OCI-LY7 (cell line): ENCODE measurements at regions not wholly inside any gene's neighbourhood (a gene's known extent, or its start where the extent isn't known, plus 50 kb on each side); places are given as distances from the start of the nearest gene placed in this dataset.
"Not testable (repeated sequence)": the region's sequence is repeated elsewhere in the genome, so short reads cannot be mapped to it uniquely, and the experiment has no call there.

Source experiments
- BruUV-seq: library from RNA; stranded (reverse); fragments of 400-500 nt; replicated peaks from 2 replicates; lab custom pipeline; 2021; lab: Mats Ljungman, UMichigan
- CTCF ChIA-PET: fragments of 300-600 bp; sonication (Branson Sonifier 250); formaldehyde crosslinking; loops from one replicate; lab custom pipeline; 2022; ENCODE audit warnings: antibody characterized with exemption; ENCODE audit not compliant: unreplicated experiment; lab: Charles Lee
- POLR2A ChIA-PET: fragments of 300-600 bp; sonication (Branson Sonifier 250); formaldehyde crosslinking; loops from one replicate; lab custom pipeline; 2022; ENCODE audit warnings: antibody characterized with exemption; lab: Charles Lee
- DNase-seq: peaks from one replicate; pipeline ENCODE4 v3.0.0-alpha.2; 2015; ENCODE audit warnings: low spot score
- H2AFZ ChIP-seq: fragments of 200-600 bp; sonication (generic), shearing (Covaris generic); 2 replicates; pipeline ENCODE4 v1.6.1; 2014; ENCODE audit warnings: mild to moderate bottlenecking, antibody characterized with exemption, low read length, moderate library complexity
- H3K27ac ChIP-seq: fragments of 200-600 bp; sonication (generic); 2 replicates; pipeline ENCODE4 v1.5.1; 2014; ENCODE audit warnings: mixed run types, low read depth, mild to moderate bottlenecking, moderate library complexity, low read length, inconsistent platforms; ENCODE audit not compliant: poor library complexity, severe bottlenecking
- H3K36me3 ChIP-seq: fragments of 200-600 bp; sonication (generic); 2 replicates; pipeline ENCODE4 v1.6.1; 2014; ENCODE audit warnings: mild to moderate bottlenecking, antibody characterized with exemption, low read length, moderate library complexity, mixed read lengths; ENCODE audit not compliant: insufficient read depth
- H3K4me1 ChIP-seq: fragments of 200-600 bp; sonication (generic); 2 replicates; pipeline ENCODE4 v1.5.1; 2014; ENCODE audit warnings: mild to moderate bottlenecking, low read length; ENCODE audit not compliant: insufficient read depth, poor library complexity, severe bottlenecking
- H3K4me2 ChIP-seq: fragments of 200-600 bp; sonication (generic); 2 replicates; pipeline ENCODE4 v1.6.1; 2014; ENCODE audit warnings: mild to moderate bottlenecking, low read length
- H3K4me3 ChIP-seq: fragments of 200-600 bp; sonication (generic); 2 replicates; pipeline ENCODE4 v1.5.1; 2014; ENCODE audit warnings: mild to moderate bottlenecking, low read depth, low read length; ENCODE audit not compliant: poor library complexity, severe bottlenecking
- H3K79me2 ChIP-seq: fragments of 200-600 bp; sonication (generic); 2 replicates; pipeline ENCODE4 v1.6.1; 2016; ENCODE audit warnings: low read depth, mild to moderate bottlenecking, low read length, moderate library complexity, mixed read lengths; ENCODE audit not compliant: insufficient read depth
- H3K9me2 ChIP-seq: fragments of 200-600 bp; sonication (generic); 2 replicates; pipeline ENCODE4 v1.6.1; 2016; ENCODE audit warnings: mild to moderate bottlenecking, low read length, mixed read lengths; ENCODE audit not compliant: insufficient read depth
- H3K9me3 ChIP-seq: fragments of 200-600 bp; sonication (generic); 2 replicates; pipeline ENCODE4 v1.6.1; 2014; ENCODE audit warnings: mild to moderate bottlenecking, mixed run types, low read length, mixed read lengths
- H4K20me1 ChIP-seq: fragments of 200-600 bp; sonication (generic); 2 replicates; pipeline ENCODE4 v1.6.1; 2014; ENCODE audit warnings: mild to moderate bottlenecking, antibody characterized with exemption, low read length, moderate library complexity, mixed read lengths; ENCODE audit not compliant: insufficient read depth
- CTCF ChIP-seq: fragments of 200-600 bp; sonication (generic); conservative IDR thresholded peaks from 2 replicates; pipeline ENCODE4 v1.5.1; 2014; ENCODE audit warnings: mild to moderate bottlenecking, antibody characterized with exemption, low read length, moderate library complexity, mixed read lengths
- EZH2phosphoT487 ChIP-seq: fragments of 200-600 bp; sonication (generic); IDR thresholded peaks from 2 replicates; pipeline ENCODE4 v1.6.1; 2018; ENCODE audit warnings: low read depth, borderline replicate concordance, mild to moderate bottlenecking, mixed run types, antibody characterized with exemption, low read length, moderate library complexity, mixed read lengths
- intact Hi-C: fragments of 100-400 bp; cut with micrococcal nuclease; formaldehyde crosslinking; loops from one replicate; pipeline ENCODE4 v1.10.0; 2022; ENCODE audit not compliant: unreplicated experiment

- CTCF ChIA-PET: no interaction called here
- H3K27ac ChIP-seq: no peak overlapping the region
- H4K20me1 ChIP-seq: no peaks in the 10 kb centered on the region
- no peaks in the 10 kb centered on the region for H3K79me2 ChIP-seq
- no peak overlapping the region for H3K4me3 ChIP-seq
- TF ChIP-seq CTCF: no peak
- TF ChIP-seq EZH2phosphoT487: no peak
- POLR2A ChIA-PET: interaction anchor here (0.5 kb wide), 1 partner anchor 277 kb away, joined by 3 read pairs; no protein-coding TSS in a partner anchor
- H3K9me2 ChIP-seq: no peaks in the 10 kb centered on the region
- no peak for DNase-seq
- no peaks in the 10 kb centered on the region for H3K9me3 ChIP-seq
- H2AFZ ChIP-seq: no peak overlapping the region
- H3K36me3 ChIP-seq: no peaks in the 10 kb centered on the region
- no TSS peak for BruUV-seq
- H3K4me2 ChIP-seq: no peak overlapping the region
- H3K4me1 ChIP-seq: no peaks in the 10 kb centered on the region
- intact Hi-C loops: no loop called here
Observed at GRCh38 chr13:62110079-62110478, 694.4 kb upstream of the PCDH20 start.

- H4K20me1 ChIP-seq, intact Hi-C loops, H3K36me3 ChIP-seq, H3K9me2 ChIP-seq, H3K9me3 ChIP-seq, H3K79me2 ChIP-seq, H3K27ac ChIP-seq, CTCF ChIA-PET, H2AFZ ChIP-seq, DNase-seq, BruUV-seq, H3K4me2 ChIP-seq, H3K4me3 ChIP-seq, H3K4me1 ChIP-seq: not testable (repeated sequence)
- POLR2A ChIA-PET: interaction anchor here (0.7 kb wide), 1 partner anchor 13 kb away, joined by 3 read pairs; no protein-coding TSS in a partner anchor
Observed at GRCh38 chr13:62104136-62104535, 688.5 kb upstream of the PCDH20 start.

DNA sequence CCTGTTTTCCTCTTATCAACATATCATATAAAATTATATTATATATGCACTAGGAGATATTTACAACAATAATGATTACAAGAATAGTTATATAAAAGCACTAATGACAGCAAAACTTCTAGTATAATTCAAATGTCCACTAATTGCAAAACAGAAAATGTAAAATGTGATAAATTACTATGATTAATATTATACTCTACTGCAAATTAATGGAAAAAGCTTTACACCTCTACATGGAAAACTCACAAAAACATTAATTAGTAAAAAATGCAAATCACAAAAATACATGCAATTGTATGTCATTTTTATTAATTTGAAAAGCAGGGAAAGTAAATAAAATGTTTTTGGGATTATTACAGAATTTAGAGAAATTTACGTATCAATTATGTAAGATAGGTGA is 681.0 kb upstream of the PCDH20 start:
- no TSS peak for BruUV-seq
- Histone ChIP-seq H2AFZ (no peak overlapping the region), H3K9me2 (0 out of 2 replicates have a peak, but pooled peaks cover 3% of the 10 kb centered on the region), H3K4me3 (no peak overlapping the region), H3K79me2 (no peaks in the 10 kb centered on the region), H3K36me3 (no peaks in the 10 kb centered on the region), H3K27ac (no peak overlapping the region), H4K20me1 (no peaks in the 10 kb centered on the region), H3K4me1 (no peaks in the 10 kb centered on the region), H3K4me2 (no peak overlapping the region), H3K9me3 (no peaks in the 10 kb centered on the region)
- CTCF ChIA-PET: no interaction called here
- TF ChIP-seq CTCF (no peak), EZH2phosphoT487 (no peak)
- intact Hi-C loops: no loop called here
- DNase-seq: no peak
- POLR2A ChIA-PET: interaction anchor here (1.2 kb wide), 1 partner anchor 21 kb away, joined by 3 read pairs; no protein-coding TSS in a partner anchor
